Muscle of arm (tissue), 1 donor: ENCODE measurements at regions not wholly inside any gene's neighbourhood (a gene's known extent, or its start where the extent isn't known, plus 50 kb on each side); places are given as distances from the start of the nearest gene placed in this dataset.

Experiments used
- DNase-seq: peaks from one replicate; pipeline ENCODE4 v3.0.0-alpha.2; 2013

- no peak for DNase-seq
Observed at GRCh38 chr18:77906103-77906892, 656.6 kb downstream of the GALR1 start.

GRCh38 chr18:77910347-77910746 is 660.7 kb downstream of the GALR1 start:
- DNase-seq: no peak

- no peak for DNase-seq
Observed at GRCh38 chr18:77911971-77912605, 662.4 kb downstream of the GALR1 start.

- no peak for DNase-seq
Observed at GRCh38 chr18:77918730-77919129, 669.1 kb downstream of the GALR1 start.

- no peak for DNase-seq
Observed at GRCh38 chr18:77919923-77920322, 670.3 kb downstream of the GALR1 start.

- no peak for DNase-seq
Observed at GRCh38 chr18:77935342-77935741, 685.7 kb downstream of the GALR1 start.

- DNase-seq: no peak
Observed at GRCh38 chr18:77940566-77940965, 690.9 kb downstream of the GALR1 start.

GRCh38 chr18:77944533-77944932 is 694.9 kb downstream of the GALR1 start:
- DNase-seq: no peak

- no peak for DNase-seq
Observed at GRCh38 chr18:77948567-77948966, 698.9 kb downstream of the GALR1 start.

GRCh38 chr18:77949355-77949973 is 699.8 kb downstream of the GALR1 start:
- DNase-seq: no peak

GRCh38 chr18:77959248-77959647 is 709.6 kb downstream of the GALR1 start:
- no peak for DNase-seq

GRCh38 chr18:77960791-77961410 is 711.3 kb downstream of the GALR1 start:
- DNase-seq: no peak

GRCh38 chr18:77967071-77967470 is 717.4 kb downstream of the GALR1 start:
- DNase-seq: no peak

GRCh38 chr18:77967791-77968190 is 718.1 kb downstream of the GALR1 start:
- no peak for DNase-seq

GRCh38 chr18:77969972-77970371 is 720.3 kb downstream of the GALR1 start:
- no peak for DNase-seq

- no peak for DNase-seq
Observed at GRCh38 chr18:77970814-77971213, 721.2 kb downstream of the GALR1 start.

- DNase-seq: no peak
Observed at GRCh38 chr18:77973745-77974144, 724.1 kb downstream of the GALR1 start.

GRCh38 chr18:77974329-77974728 is 724.7 kb downstream of the GALR1 start:
- no peak for DNase-seq

- DNase-seq: no peak
Observed at GRCh38 chr18:77977331-77977730, 727.7 kb downstream of the GALR1 start.

GRCh38 chr18:77980275-77980674 is 730.6 kb downstream of the GALR1 start:
- DNase-seq: no peak

GRCh38 chr18:77981874-77982273 is 732.2 kb downstream of the GALR1 start:
- DNase-seq: no peak

- DNase-seq: no peak
Observed at GRCh38 chr18:77983270-77983669, 733.6 kb downstream of the GALR1 start.

GRCh38 chr18:77984178-77984577 is 734.5 kb downstream of the GALR1 start:
- DNase-seq: no peak
